ENCODE measurements at regions not wholly inside any gene's neighbourhood (a gene's known extent, or its start where the extent isn't known, plus 50 kb on each side); places are given as distances from the start of the nearest gene placed in this dataset.
"Not testable (repeated sequence)": the region's sequence is repeated elsewhere in the genome, so short reads cannot be mapped to it uniquely, and the experiment has no call there.

DNA sequence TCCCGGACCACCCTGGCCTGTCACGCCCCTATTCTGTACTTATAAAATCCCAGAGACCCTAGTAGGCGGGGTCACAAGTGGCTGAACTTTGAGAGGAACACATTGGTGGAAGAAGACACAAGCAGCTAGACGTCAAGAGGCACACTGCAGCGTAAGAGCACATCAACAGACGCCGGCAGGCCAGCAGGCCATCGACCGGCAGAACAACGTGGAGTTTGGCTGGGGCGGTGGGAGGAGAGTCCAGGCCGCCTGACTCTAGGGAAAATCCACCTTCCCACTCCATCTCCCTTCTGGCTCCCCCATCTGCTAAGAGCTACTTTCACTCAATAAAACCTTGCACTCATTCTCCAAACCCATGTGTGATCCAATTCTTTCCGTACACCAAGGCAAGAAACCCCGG lies 601.8 kb upstream of the CDH2 start:
- no peak for DNase-seq (ENCODE audit: low spot score)

DNA sequence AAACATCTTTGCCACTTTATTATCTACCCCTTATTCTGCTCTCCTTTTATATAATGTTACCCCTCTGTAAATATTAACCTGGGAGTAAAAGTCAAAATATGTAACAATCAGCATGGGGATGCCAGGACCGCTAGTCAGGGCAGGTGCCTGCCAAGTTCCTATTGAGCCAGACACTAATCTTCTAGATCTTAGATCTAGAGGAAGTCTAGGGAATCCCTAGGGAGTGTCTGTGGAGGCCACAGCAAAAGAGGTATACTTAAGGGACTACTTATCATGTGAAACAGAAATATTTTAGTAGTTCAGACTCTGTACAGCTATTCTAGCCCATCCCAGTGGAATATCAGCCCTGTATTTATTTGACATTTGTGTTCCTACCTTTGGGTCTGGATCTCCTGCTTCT lies 600.8 kb upstream of the CDH2 start:
- DNase-seq (ENCODE audit: low spot score), result no peak

DNA sequence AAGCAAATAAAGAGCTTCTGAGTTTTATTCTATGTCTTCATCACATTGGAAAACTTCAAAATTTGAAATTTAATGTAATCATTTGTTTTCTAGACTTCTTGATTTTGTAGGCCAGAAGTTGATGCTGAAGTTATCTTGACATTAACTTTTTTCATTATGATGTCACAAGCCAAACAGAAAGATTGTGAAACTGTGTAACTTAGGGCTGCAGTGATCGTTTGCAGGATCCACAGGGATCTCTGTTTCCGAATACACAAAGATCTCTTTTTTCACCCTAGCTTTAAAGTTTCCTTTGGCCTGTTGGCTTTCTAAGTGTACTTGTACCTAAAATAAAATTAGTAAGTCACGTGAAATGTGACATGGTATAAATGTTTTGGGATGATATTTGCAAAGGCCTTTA lies 594.9 kb upstream of the CDH2 start:
- DNase-seq (ENCODE audit: low spot score), result no peak

DNA sequence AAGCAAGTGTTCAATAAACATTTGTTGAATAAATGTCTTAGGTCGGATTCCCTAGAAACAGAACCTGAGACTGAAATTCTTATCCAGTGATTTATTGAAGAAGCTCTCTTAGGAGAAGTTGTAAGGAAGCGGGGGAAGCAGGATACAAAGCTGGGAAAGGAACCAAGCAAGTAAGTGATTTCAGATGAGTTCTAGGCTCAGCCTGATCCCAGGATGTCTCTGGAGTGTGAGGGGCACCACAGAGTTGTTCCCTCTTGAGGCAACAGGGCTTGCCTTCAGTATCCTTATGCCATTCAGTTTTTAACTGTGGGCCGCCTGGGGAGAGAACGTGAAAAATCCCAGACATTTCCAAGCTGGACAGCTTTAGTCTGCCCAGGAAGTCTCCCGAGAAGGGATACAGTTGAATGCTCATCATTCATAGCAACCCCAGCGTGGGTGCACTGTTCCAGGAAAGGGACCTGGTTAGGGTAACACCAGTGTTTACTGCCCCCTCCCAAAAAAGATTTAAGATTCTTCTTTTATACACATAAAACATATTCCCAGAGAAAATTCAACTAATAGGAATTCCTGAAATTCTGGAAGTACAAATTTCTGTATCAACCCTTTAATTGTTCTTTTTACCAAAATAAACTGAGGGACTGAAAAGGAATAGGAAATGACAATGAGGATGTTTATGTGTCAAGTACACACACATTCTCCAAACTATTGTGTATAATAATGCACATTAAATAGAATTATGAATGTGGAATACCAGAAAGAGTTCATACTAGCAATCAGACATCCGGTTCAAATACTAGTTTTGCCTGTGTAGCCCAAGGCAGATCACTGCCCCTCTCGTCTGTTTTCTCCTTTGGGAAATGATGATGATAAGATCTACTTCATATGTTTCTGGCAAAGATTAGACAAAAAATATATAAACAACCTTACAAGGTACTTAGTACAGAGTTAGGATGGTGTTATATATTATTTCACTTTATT lies 592.1 kb upstream of the CDH2 start:
- DNase-seq (ENCODE audit: low spot score), result no peak

DNA sequence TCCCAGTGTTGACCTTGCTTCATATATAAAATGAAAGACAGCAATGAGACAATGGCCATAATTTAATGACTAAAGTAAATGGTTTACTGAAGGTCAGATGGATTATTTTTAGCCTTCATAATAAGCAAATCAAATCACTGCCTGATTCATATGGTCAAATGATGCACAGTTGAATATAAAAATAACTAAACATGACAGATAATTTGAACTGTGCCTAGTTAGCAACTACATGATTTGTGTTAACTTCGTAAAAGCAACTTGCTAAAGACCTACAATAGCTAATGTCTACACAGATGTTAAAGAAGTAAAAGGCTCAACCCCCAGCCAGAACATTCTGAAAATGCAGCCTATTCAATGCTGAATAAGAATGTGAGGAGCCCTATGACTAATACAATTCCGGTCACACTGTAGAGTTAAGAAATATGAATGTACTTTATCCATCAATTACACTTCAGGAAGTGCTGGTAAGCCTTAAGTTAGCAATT lies 590.8 kb upstream of the CDH2 start:
- DNase-seq (ENCODE audit: low spot score), result no peak

DNA sequence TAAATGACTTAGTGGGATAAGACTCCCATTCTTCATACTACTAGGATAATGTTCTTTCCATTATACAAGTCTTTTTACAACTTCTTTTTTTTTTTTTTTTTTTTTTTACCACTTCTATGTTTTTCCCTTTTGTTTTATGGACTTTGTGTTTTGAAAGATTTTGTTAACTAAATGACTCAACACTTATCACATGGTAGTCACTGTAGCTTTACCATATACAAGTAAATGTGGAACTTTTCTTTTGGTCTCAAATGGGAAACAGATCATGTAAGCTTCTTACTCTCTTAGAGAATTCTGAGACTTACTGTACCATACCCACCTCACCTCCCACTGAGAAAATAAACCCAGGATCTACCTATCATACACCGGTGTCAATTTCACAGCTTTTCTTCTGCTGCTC lies 590.3 kb upstream of the CDH2 start:
- no peak for DNase-seq (ENCODE audit: low spot score)

DNA sequence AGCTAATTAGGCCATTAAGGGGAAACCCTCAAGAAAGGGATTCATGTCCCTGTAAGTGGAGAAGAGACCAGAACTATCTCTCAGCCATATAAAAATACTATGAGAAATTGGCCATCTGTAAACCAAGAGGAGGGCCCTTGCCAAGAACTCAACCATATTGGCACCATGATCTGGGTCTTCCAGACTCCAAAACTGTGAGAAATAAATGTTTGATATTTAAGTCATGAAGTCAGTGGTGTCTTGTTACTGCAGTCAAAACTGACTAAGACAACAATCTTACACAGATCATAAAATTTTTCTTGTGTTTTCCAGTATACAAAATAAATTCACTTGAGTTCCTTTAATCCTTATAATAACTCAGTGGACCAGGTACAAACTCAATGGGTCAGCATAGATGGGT lies 589.8 kb upstream of the CDH2 start:
- DNase-seq (ENCODE audit: low spot score), result no peak

DNA sequence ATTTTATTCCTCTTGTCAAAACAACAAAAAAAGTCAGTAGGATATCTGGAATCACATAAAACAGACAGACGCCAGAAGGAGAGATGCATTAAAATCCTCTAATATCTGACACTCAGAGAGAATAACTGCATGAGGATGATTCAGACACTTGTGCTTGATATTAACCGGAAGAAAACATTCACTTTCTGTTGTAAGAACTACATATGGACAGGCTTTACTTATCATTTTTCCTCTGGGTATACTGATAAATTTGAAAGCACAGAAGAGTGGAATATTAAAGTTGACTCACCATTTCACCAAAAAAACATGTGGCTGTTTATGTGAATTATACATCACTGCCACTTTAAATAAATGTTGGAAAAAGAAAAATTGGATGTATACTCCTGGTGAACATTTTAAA lies 589.1 kb upstream of the CDH2 start:
- no peak for DNase-seq (ENCODE audit: low spot score)

DNA sequence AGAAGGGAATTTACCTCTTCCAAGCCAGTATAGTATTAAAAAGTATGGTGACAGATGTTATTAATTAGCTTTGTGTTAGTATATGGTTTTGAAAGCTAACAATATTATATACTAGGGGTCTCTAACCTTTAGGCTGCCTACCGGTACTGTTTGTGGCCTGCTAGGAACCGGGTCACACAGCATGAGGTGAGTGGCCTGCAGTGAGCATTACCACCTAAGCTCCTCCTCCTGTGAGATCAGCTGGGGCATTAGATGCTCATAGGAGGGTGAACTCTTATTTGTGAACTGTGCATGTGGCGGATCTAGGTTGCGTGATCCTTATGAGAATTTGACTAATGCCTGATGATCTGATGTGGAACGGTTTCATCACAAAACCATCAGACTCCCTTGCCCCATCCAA lies 583.4 kb upstream of the CDH2 start:
- no peak for DNase-seq (ENCODE audit: low spot score)

DNA sequence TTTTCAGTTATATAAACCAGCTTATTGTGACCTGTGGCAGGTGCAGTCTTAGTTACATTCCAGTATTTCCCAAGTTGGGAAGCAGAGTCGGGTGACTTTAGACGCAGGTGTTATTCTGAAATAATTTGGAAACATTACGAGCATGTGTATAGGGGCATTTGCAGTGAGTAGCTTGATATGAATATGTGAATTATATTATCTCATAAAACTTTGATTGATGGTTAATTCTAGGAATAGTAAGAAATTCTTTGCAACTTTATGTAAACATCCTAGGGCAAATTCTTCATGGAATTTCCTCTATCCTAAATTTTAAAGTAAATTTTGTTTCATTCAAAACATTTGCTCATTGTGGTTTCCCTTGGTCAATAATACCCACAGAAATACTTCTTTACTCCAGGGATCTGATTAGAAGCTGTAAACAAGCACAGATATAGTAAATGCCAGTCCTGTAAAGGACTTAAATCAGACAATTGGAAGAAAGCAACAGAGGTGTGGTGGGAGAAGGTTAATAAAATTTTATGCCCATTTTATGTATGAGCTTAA lies 580.6 kb upstream of the CDH2 start:
- no peak for DNase-seq (ENCODE audit: low spot score)

DNA sequence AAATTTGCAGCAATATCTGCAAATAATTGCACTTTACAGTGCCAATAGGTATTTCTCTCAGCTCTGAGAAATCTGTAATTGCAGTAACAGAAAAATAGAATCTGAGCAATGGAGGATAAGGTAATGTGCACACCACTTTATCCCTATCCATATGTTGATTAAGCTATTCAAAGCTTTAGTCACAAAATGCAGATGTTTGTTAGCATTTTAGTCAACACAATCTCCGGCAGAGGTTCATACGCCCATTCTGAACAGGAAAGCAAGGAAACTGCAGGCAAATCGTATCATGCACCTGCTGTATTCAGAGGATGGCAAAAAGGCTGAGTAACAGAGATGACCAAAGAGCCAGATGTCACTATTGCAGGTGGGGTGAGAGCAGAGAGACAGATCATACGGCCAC lies 566.2 kb upstream of the CDH2 start:
- no peak for DNase-seq (ENCODE audit: low spot score)

DNA sequence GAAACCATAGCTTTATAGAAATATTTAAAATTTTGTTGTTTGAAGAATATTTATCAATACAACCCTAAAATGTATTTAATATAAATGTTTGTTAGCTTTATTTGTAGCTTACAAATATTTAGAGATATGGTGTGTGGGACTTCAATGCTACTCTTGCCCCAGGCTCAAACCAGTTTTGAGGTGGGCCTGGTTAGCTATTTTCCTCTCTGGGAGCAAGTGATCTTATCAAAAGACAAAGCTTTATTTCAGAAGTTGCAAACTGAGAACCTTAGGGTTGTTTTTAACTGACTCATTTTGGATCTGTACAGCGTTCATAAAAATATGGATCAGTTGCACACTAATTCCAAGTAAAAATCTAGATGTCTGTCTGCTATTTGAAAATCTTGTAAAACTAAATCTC lies 563.6 kb upstream of the CDH2 start:
- no peak for DNase-seq (ENCODE audit: low spot score)

DNA sequence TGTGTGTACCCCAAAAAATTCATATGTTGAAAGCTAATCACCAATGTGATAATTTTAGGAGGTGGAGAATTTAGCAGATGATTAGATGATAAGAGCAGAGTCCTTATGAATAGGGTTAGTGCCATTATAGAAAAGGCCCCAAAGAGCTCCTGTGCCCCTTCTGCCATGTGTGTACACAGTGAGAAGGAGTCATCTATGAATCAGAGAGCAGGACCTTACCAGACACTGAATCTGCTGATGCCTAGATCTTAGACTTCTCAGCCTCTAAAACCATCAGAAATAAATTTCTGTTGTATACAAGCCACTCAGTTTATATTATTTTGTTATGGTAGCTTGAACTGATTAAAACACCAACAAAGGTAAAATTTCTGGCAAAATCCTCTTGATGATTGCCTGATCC lies 560.0 kb upstream of the CDH2 start:
- no peak for DNase-seq (ENCODE audit: low spot score)

DNA sequence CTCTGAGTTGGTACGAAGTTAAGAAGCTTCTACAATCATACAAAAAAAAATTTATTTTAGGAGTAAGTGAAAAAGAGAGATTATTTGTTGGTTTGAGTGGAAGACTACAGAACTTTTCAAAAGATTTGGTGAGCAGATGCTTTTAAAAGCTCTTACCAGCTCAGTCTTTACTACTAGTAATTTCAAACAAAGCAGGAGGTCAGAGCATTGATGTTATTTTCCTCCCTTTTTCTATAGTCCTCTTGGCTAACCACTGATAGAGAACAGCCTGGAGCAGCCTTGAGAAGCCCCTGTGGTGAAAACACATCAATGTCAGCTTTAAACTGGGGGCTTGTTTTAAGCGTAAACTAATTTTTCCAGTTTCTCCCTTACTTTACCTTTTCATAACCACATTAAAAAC lies 559.3 kb upstream of the CDH2 start:
- DNase-seq (ENCODE audit: low spot score), result no peak

DNA sequence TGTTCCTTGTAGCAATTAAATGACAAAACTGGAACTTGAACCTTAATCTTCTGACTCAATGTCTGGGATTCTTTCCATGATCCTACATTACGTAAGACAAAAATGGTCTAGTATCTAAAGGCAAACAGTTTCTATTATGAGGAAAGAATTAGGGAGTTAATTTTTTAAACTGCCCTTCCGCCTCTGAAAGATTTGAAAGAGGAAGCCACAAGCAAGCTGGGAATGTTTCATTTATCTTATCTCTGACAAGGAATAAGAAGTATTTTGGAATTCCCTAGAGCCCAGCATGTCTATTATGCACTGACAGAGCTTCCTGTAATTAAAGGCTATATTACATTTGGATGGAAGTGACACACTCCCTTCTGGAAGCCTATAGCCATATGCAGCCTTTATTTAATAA lies 558.8 kb upstream of the CDH2 start:
- no peak for DNase-seq (ENCODE audit: low spot score)

DNA sequence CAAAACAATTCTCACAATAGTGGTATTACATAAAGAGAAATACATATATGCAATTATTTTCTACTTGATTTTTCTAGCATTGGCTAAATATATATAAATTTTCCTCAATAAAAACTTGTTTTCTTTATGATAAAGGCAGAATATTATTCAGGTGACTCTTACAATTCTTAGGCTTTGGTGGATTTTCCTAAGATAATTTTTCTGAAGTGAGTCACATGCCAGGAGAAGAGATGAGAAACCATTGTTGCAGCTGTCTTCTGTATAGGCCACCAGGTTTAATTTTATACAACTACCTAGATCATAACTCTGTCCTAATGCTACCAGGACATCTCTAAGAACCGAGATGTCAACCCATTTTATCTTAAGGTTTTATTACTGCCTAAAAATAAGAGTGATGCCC lies 552.4 kb upstream of the CDH2 start:
- no peak for DNase-seq (ENCODE audit: low spot score)

DNA sequence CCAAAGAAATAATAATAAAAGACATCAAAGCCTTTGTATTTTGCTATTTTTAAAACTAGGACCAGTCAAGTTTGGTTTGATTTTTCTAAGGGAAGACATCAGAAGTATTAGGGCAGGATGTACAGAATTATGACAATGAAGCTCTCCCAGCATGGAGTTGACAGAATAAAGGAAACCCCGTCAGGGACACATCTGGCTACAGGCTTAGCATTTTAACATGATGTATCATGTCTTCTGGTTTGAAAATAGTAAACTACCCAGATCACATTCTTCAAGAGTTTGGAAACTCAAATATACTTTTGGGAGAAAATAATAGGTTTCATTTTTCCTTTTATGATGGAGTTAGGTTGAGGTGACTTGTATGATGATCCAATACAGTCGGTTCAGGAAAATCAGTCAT lies 552.0 kb upstream of the CDH2 start:
- DNase-seq (ENCODE audit: low spot score), result no peak

DNA sequence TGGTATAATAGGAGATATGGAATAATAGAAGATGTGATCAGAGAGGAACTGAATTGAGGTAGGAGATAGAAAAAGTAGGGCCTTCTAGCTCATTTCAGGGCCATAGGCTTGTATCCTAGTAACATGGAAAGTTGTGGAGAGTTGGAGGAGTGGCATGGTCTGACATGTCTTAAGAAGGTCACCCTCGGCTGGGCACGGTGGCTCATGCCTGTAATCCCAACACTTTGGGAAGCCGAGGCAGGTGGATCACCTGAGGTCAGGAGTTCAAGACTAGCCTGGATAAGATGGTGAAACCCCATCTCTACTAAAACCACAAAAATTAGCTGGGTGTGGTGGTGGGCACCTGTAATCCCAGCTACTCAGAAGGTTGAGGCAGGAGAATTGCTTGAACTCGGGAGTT lies 550.3 kb upstream of the CDH2 start:
- not testable (repeated sequence) for DNase-seq (ENCODE audit: low spot score)

DNA sequence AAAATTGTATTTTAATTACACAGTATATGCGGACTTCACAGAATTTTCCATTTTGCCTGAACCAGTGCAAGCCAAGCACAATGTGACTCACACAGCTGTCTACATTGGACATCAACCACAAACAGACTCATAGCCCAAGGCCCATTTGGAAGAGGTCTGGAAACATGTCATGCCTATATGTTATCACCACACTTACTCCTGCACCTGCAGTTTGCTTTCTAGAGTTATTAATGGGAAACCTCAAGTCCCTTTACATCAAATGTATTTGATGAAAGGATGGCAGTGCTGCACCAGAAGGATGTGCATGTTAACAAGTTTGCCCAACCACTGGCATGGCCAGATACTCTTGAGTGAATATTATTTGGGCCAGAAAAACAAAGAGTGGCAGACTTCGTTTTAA lies 548.9 kb upstream of the CDH2 start:
- no peak for DNase-seq (ENCODE audit: low spot score)

DNA sequence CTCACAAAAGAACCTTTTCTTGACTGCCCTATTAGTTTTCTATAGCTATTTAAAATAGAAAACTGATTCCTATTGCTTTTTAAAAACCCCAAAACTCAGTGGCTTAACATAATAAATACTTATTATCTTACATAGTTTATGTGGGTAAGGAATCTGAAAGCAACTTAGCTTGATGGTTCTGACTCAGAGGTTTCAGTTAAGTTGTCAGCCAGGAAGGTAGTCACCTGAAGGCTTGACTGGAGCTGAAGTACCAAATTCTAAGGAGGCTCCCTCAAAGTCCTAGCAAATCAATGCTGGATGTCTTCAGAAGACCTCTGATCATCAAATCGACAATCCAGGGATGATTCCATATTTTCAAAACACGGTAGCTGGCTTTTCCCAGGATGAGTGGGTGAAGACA lies 546.6 kb upstream of the CDH2 start:
- DNase-seq (ENCODE audit: low spot score), result no peak

DNA sequence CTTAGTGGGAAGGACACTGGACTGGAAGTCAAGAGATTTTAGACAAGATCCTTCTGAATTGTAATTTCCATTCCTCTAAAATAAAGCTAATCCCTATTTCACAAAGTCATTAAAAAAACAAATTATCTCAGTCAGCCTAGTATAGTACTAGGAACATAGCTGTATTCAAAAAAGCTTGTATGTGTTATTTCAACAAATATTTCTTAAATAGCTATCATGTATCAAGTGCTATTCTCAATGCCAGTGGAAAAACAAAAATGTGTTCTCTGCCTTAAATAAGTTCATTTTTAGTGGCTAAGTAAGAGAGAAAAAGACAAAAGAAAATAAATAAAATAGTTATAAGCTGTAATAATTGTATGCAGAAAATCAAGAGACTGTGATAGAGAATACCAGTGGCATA lies 541.8 kb upstream of the CDH2 start:
- DNase-seq (ENCODE audit: low spot score), result no peak

DNA sequence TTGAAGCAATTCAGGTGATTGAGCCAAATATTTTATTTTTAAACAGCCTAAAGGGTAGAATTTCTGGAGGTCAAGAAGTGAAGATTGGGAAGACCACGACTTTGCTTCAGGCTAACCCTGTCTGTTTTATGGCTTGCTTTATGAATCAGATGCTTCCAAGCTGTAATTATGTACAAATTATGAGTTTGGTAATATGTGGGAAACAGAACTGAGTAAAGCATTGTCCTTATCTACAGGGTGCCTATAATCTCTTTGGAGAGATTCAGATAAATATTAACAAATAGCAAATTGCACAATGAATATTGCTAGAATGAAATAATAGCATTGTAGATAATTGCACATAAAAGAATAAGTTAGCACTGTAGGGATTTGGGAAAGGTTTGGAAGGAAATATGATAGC lies 539.4 kb upstream of the CDH2 start:
- no peak for DNase-seq (ENCODE audit: low spot score)

DNA sequence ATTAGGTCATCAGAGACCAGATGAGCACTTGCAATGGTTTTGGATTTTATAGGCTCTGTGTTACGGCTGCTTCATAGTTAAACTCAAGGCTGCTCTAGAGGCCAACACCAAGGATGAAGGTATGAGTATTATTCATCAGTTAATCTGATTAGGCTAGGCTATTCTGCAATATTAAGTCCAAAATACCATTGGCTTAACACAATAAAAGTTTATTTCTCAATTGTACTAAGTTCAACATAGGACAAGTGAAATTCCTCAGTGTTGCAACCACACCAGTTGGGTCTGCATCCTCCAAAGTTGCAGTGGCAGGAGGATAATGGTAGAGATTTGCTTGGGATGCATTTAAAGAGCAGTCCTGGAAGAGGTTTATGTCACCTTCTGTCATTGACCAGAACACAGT lies 538.3 kb upstream of the CDH2 start:
- DNase-seq (ENCODE audit: low spot score), result no peak

DNA sequence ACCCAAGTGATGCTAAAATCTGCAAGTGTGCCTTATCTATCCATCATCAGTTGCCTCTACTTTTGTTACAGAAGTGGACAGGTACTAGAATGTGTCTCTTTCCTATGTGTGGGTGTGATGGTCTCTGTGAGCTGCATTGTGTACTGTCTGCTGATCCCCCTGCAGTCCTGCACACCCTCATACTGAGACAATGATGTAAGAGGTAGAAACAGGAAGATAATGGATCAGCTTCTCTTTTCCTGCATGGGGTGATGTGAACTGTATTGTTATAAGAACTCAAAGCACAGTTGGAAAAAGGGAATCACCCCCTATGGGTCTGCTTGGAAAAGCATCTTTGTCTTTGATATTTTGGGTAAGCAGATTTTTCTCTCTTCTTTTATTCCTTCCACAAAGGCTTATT lies 537.6 kb upstream of the CDH2 start:
- no peak for DNase-seq (ENCODE audit: low spot score)
